ENCODE measurements at regions not wholly inside any gene's neighbourhood (a gene's known extent, or its start where the extent isn't known, plus 50 kb on each side); places are given as distances from the start of the nearest gene placed in this dataset.

- Mint-ChIP-seq H3K36me3 (no peaks in the 10 kb centered on the region), H3K4me3 (no peak overlapping the region), H3K9me3 (no peaks in the 10 kb centered on the region), H3K27ac (no peak overlapping the region), H3K4me1 (no peaks in the 10 kb centered on the region), H3K27me3 (no peaks in the 10 kb centered on the region)
- no peak for ATAC-seq
These were observed 220.1 kb upstream of the TSHZ2 start for GRCh38 chr20:52752023-52752422.

GRCh38 chr20:52751571-52751970, 220.6 kb upstream of the TSHZ2 start:
- H3K27ac Mint-ChIP-seq, result no peak overlapping the region
- ATAC-seq, result no peak
- no peaks in the 10 kb centered on the region for H3K27me3 Mint-ChIP-seq
- H3K9me3 Mint-ChIP-seq, result no peaks in the 10 kb centered on the region
- H3K4me3 Mint-ChIP-seq, result no peak overlapping the region
- no peaks in the 10 kb centered on the region for H3K4me1 Mint-ChIP-seq
- H3K36me3 Mint-ChIP-seq, result no peaks in the 10 kb centered on the region

GRCh38 chr20:52749938-52750337, 222.2 kb upstream of the TSHZ2 start:
- H3K27ac Mint-ChIP-seq, result no peak overlapping the region
- H3K4me1 Mint-ChIP-seq, result no peaks in the 10 kb centered on the region
- H3K4me3 Mint-ChIP-seq, result no peak overlapping the region
- H3K36me3 Mint-ChIP-seq, result no peaks in the 10 kb centered on the region
- no peaks in the 10 kb centered on the region for H3K27me3 Mint-ChIP-seq
- no peaks in the 10 kb centered on the region for H3K9me3 Mint-ChIP-seq
- ATAC-seq, result no peak

GRCh38 chr20:52748990-52749389, 223.2 kb upstream of the TSHZ2 start:
- H3K27ac Mint-ChIP-seq, result no peak overlapping the region
- H3K9me3 Mint-ChIP-seq, result no peaks in the 10 kb centered on the region
- no peaks in the 10 kb centered on the region for H3K27me3 Mint-ChIP-seq
- no peaks in the 10 kb centered on the region for H3K36me3 Mint-ChIP-seq
- no peak overlapping the region for H3K4me3 Mint-ChIP-seq
- ATAC-seq, result no peak
- no peaks in the 10 kb centered on the region for H3K4me1 Mint-ChIP-seq

- ATAC-seq, result no peak
- Mint-ChIP-seq H3K4me3 (no peak overlapping the region), H3K27me3 (no peaks in the 10 kb centered on the region), H3K27ac (no peak overlapping the region), H3K9me3 (no peaks in the 10 kb centered on the region), H3K4me1 (no peaks in the 10 kb centered on the region), H3K36me3 (no peaks in the 10 kb centered on the region)
These were observed 223.7 kb upstream of the TSHZ2 start for GRCh38 chr20:52748285-52748932.

- Mint-ChIP-seq H3K4me1 (no peaks in the 10 kb centered on the region), H3K4me3 (no peak overlapping the region), H3K9me3 (no peaks in the 10 kb centered on the region), H3K27me3 (no peaks in the 10 kb centered on the region), H3K27ac (no peak overlapping the region), H3K36me3 (no peaks in the 10 kb centered on the region)
- ATAC-seq, result no peak
These were observed 224.3 kb upstream of the TSHZ2 start for GRCh38 chr20:52747845-52748284.

- no peaks in the 10 kb centered on the region for H3K9me3 Mint-ChIP-seq
- no peak overlapping the region for H3K27ac Mint-ChIP-seq
These were observed 225.4 kb upstream of the TSHZ2 start for GRCh38 chr20:52746770-52747169.

GRCh38 chr20:52746190-52746589, 226.0 kb upstream of the TSHZ2 start:
- no peaks in the 10 kb centered on the region for H3K36me3 Mint-ChIP-seq
- no peak for ATAC-seq
- no peaks in the 10 kb centered on the region for H3K9me3 Mint-ChIP-seq
- H3K4me3 Mint-ChIP-seq, result no peak overlapping the region
- no peak overlapping the region for H3K27ac Mint-ChIP-seq
- H3K27me3 Mint-ChIP-seq, result no peaks in the 10 kb centered on the region
- H3K4me1 Mint-ChIP-seq, result no peaks in the 10 kb centered on the region

More at GRCh38 chr20:52746770-52747169, 225.4 kb upstream of the TSHZ2 start:
- H3K4me3 Mint-ChIP-seq, result no peak overlapping the region
- no peaks in the 10 kb centered on the region for H3K4me1 Mint-ChIP-seq
- ATAC-seq, result no peak
- no peaks in the 10 kb centered on the region for H3K27me3 Mint-ChIP-seq
- H3K36me3 Mint-ChIP-seq, result no peaks in the 10 kb centered on the region

- ATAC-seq, result no peak
- Mint-ChIP-seq H3K4me3 (no peak overlapping the region), H3K4me1 (no peaks in the 10 kb centered on the region), H3K36me3 (no peaks in the 10 kb centered on the region), H3K9me3 (no peaks in the 10 kb centered on the region), H3K27me3 (no peaks in the 10 kb centered on the region), H3K27ac (no peak overlapping the region)
These were observed 227.7 kb upstream of the TSHZ2 start for GRCh38 chr20:52744441-52744840.

- H3K36me3 Mint-ChIP-seq, result no peaks in the 10 kb centered on the region
- H3K4me1 Mint-ChIP-seq, result no peaks in the 10 kb centered on the region
- no peak overlapping the region for H3K27ac Mint-ChIP-seq
- H3K4me3 Mint-ChIP-seq, result no peak overlapping the region
- ATAC-seq, result no peak
- H3K27me3 Mint-ChIP-seq, result no peaks in the 10 kb centered on the region
- no peaks in the 10 kb centered on the region for H3K9me3 Mint-ChIP-seq
These were observed 234.1 kb upstream of the TSHZ2 start for GRCh38 chr20:52738081-52738480.

GRCh38 chr20:52736507-52736906, 235.7 kb upstream of the TSHZ2 start:
- Mint-ChIP-seq H3K27ac (no peak overlapping the region), H3K27me3 (no peaks in the 10 kb centered on the region), H3K9me3 (no peaks in the 10 kb centered on the region), H3K36me3 (no peaks in the 10 kb centered on the region), H3K4me1 (no peaks in the 10 kb centered on the region), H3K4me3 (no peak overlapping the region)
- no peak for ATAC-seq

GRCh38 chr20:52731093-52731492, 241.1 kb upstream of the TSHZ2 start:
- Mint-ChIP-seq H3K4me3 (no peak overlapping the region), H3K9me3 (peaks cover 5% of the 10 kb centered on the region), H3K4me1 (no peaks in the 10 kb centered on the region), H3K27me3 (no peaks in the 10 kb centered on the region), H3K36me3 (no peaks in the 10 kb centered on the region), H3K27ac (no peak overlapping the region)
- ATAC-seq, result no peak

- H3K27me3 Mint-ChIP-seq, result no peaks in the 10 kb centered on the region
- no peak for ATAC-seq
- H3K9me3 Mint-ChIP-seq, result peaks cover 5% of the 10 kb centered on the region
- no peaks in the 10 kb centered on the region for H3K36me3 Mint-ChIP-seq
- no peak overlapping the region for H3K27ac Mint-ChIP-seq
- H3K4me3 Mint-ChIP-seq, result no peak overlapping the region
- H3K4me1 Mint-ChIP-seq, result no peaks in the 10 kb centered on the region
These were observed 244.3 kb upstream of the TSHZ2 start for GRCh38 chr20:52727740-52728456.

GRCh38 chr20:52724541-52724940, 247.6 kb upstream of the TSHZ2 start:
- Mint-ChIP-seq H3K27ac (no peak overlapping the region), H3K27me3 (no peaks in the 10 kb centered on the region), H3K9me3 (no peaks in the 10 kb centered on the region), H3K4me3 (no peak overlapping the region), H3K4me1 (no peaks in the 10 kb centered on the region), H3K36me3 (no peaks in the 10 kb centered on the region)
- ATAC-seq, result no peak

GRCh38 chr20:52722926-52723688, 249.1 kb upstream of the TSHZ2 start:
- Mint-ChIP-seq H3K9me3 (no peaks in the 10 kb centered on the region), H3K4me3 (no peak overlapping the region)

GRCh38 chr20:52708137-52708536, 264.0 kb upstream of the TSHZ2 start:
- H3K4me3 Mint-ChIP-seq, result no peak overlapping the region
- no peak overlapping the region for H3K27ac Mint-ChIP-seq
- H3K9me3 Mint-ChIP-seq, result peaks cover 3% of the 10 kb centered on the region
- ATAC-seq, result no peak
- H3K36me3 Mint-ChIP-seq, result no peaks in the 10 kb centered on the region
- H3K27me3 Mint-ChIP-seq, result peaks cover 20% of the 10 kb centered on the region
- H3K4me1 Mint-ChIP-seq, result no peaks in the 10 kb centered on the region

More at GRCh38 chr20:52722926-52723688, 249.1 kb upstream of the TSHZ2 start:
- no peak for ATAC-seq
- no peaks in the 10 kb centered on the region for H3K4me1 Mint-ChIP-seq
- no peaks in the 10 kb centered on the region for H3K36me3 Mint-ChIP-seq
- H3K27ac Mint-ChIP-seq, result no peak overlapping the region
- H3K27me3 Mint-ChIP-seq, result no peaks in the 10 kb centered on the region

All from stimulated activated memory B cell treated with anti-CD40 and anti-IgM and Interleukin-4, amounts not matched to agents 10 μg/mL and 1 μg/mL and 100 μg/mL, for 72 hours (primary cell).